HG03521 (cell line): ENCODE measurements at regions not wholly inside any gene's neighbourhood (a gene's known extent, or its start where the extent isn't known, plus 50 kb on each side); places are given as distances from the start of the nearest gene placed in this dataset.
A peak's percentile ranks its signal among the peaks of the same experiment; 100 is the strongest.

Source experiments
- ATAC-seq: cut with Tn5 transposase; IDR thresholded peaks from one replicate; pipeline ENCODE4 v1.9.1; 2021; ENCODE audit warnings: mild to moderate bottlenecking, moderate library complexity; ENCODE audit not compliant: unreplicated experiment

GRCh38 chr12:92089559-92089958 lies 56.1 kb downstream of the BTG1 start:
- ATAC-seq = no peak

- ATAC-seq = no peak
Measured at GRCh38 chr12:92088805-92089204, 56.8 kb downstream of the BTG1 start.

- no peak for ATAC-seq
Measured at GRCh38 chr12:92085736-92086040, 60.0 kb downstream of the BTG1 start.

DNA sequence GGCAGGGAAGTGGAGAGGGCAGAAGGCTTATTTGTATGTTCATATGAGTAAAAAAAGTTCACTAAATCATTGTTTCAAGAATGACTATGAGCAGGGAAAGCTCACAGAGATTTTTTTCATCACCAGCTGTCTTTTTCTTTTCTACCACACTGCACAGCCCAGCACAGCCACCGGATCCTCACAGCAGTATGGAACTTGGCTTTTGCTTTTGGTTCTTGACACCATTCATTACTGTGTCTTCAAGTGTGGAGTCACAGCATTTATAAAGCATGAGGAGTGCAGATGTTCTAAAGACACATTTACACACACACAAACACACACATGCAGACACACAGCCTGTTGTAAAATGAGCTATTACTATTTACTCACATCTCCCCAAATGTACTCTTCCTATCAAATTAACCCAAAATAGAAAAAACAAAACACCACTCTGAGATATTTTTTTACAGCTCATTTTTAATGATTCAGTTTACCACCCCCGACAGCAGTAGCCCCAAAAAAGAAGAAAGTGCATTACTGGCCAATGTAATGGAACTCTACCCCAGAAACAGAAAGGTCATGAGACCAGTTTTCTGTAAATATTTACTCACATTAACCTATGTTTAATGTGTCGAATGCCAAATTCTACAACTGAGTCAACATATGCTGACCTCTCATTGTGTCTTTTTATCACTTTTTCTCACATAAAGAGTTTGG lies 60.5 kb downstream of the BTG1 start:
- ATAC-seq = no peak

DNA sequence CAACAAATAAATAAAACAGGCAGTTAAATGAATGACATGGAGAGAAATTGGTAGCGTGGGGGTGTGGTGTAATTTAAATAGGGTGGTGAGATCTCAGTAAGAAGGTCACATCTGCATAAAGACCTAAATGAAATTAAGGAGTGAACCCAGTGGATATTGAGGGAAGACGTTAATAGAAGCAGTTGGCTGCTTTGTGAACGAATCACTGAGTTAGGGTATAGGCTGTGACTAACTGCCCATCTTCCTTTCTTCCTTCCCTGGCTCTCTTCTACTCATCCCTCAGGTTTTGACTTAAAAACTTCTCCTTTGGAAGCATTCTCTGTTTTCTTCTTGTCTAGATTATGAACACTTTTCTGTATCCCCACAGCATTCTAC lies 64.7 kb downstream of the BTG1 start:
- ATAC-seq = no peak

DNA sequence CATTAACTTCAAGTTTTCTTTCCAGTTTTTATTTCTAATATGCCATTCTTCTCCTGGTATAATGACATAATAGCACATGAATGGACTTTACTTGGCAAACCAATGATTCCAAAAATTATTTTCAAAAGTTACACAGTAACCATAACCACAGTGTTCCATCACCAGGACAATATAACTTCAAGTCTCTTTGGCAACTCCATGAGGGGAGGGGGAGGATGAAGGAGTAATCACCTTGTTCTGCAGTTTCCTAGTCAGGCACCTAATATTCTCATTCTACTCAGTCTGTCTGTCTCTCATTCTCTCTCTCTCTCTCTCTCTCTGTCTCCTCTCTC lies 66.6 kb downstream of the BTG1 start:
- no peak for ATAC-seq

GRCh38 chr12:92078167-92079053 lies 67.2 kb downstream of the BTG1 start:
- ATAC-seq = no peak

DNA sequence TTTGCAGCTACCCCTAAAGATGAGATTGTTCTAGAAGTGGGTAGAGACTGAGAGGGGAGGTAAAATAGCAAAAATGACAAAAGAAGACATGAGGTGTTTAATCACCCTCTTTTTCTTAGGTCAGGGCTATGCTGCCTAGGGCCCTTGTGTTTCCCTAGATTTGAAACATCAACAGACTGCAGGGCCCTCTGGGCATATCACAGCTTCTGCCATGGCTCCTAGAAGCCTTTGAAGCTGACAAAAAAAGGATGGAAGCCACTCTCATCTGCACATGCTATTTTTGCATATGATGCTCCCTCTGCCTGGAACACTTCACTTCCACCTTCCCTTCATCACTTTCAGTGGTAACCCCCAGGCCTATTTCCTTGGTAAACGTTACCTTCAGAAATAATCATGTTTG lies 68.1 kb downstream of the BTG1 start:
- ATAC-seq = no peak

- ATAC-seq = no peak
Measured at GRCh38 chr12:92076101-92076500, 69.5 kb downstream of the BTG1 start.

DNA sequence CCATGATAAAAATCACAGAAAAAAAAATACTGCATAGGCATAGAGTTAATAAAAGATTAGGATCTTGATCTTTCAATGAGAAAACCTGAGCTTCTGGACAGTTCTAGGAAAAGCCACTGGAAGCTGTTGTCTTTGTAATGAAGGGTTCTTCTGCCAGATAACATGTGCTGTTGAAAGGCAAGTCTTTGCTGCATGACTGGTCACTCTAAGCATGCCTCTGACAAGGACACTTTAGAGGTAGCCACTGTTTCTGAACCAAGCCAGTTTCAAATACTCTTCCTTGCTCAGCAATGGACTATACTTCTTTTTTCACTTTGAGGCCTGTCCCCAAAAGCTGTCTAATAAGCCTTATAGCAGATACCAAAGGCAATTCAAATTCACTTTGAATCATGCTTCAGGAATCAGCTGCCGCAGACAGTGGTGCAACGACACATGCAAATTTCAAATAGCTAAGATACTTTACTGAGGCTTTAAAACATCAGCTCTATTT lies 70.2 kb downstream of the BTG1 start:
- ATAC-seq = no peak

DNA sequence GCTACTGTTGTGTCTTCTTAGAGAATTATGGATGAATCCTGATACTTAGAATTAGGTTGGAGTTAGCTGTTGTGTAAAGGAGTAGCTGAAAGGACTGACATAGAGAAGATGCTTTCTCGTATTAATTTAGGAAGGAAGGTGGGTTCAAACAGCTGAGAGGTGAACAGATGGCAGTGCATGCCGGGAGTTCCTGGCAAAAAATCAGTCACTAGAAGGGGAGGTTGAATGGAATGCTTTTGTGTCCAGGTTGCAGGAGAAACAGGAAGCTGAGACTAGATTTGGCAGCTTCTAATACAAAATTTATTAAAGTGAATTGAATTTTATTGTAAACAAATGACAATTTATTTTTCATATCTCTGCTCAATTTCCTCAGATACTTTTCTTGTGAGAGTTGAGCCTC lies 70.8 kb downstream of the BTG1 start:
- no peak for ATAC-seq

DNA sequence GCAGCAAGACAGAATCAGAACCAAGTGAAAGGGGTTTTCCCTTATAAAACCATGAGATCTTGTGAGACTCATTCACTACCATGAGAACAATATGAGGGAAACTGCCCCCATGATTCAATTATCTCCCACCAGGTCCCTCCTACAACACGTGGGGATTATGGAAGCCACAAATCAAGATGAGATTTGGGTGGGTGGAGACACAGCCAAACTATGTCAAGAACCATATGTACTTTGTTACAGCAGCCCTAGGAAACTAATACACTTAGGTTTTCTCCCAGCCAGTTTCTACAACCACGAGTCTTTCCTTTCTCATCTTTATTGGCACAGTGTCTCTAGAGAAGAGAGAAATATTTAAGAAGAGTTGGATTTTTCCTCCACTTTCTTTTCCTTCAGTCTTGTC lies 72.6 kb downstream of the BTG1 start:
- ATAC-seq = no peak

- ATAC-seq = no peak
Measured at GRCh38 chr12:92072112-92072511, 73.5 kb downstream of the BTG1 start.

DNA sequence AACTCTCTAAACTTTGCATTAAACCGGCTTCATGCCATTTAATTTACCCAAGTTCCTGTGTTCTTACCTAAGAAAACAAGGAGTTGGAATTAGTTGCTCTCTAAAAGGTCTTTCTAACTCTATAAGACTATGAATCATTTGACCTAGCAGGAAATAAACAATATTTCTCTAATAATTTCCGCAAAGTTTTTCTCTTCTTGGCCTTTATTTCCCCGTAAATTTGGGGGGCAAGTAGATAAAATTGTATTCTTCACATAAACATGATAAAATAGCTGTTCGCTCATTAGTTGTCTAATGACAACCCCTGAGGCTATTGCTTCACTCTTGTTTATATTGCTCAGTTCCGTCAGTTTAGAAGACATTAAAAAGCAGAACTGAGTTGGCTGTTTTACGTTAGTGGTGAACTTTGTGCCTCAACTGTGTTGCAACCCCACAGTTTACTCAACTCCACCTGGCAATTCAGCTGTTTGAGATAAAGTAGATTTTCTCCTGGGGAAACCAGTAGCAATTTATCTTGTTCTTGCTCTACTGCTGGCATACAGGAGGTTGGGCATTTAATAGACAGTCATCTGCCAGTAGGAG lies 74.7 kb downstream of the BTG1 start:
- ATAC-seq = no peak

DNA sequence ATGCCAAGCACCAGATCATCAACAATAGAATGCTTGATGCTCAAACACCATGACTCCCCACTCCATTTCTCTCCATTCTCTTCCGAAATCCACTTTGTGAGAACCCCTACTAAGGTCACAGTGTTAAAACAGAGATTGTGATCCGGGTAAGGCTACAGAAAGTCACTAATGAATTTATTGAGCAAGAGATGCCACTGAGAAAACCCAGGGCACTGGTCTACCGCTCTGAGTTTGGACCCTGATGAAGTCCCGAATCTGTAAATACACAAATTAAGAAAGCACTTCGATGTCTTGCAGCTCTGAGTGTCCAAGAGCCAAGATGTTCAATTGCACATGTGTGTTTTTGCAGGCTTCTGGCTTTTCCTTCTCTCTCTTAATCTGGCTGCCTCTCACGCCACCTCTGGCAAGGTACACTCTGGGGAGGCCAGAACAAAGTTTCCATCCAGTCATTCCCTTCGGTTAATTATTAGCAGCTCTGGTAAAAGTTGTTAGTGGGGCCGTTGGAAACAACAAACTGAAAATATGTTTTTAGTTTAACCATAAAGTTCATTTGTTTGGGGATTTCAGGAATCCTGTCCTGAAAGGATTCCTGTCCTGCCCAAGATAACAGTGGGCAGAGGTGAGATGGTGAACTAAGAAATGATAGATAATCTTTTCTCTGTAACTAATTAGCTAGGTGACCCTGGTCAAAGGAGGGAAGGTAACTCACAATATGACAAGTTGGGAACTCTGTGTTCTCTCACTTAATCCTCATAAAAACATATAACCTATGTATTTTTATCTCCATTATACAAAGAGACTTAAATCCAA lies 75.4 kb downstream of the BTG1 start:
- ATAC-seq = no peak

- ATAC-seq = no peak
Measured at GRCh38 chr12:92068459-92068858, 77.2 kb downstream of the BTG1 start.

DNA sequence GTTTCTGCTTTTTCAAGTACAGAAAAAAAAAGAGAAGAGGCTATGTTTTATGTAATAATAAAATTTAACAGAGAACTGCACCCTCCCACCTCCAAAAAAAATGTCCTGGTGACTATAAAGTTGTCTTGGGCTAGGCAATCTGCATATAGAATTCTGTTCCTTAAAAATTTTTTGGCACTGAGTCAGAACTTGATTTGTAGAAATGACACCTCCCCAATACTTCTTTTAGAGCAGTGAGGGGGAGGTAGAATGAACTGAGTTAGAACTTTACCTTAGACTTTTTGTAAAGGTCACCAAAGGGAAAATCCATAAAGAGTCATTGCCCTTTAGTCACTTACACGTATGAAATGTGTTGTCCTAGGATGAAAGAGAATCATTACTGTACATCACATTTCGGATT lies 80.0 kb downstream of the BTG1 start:
- ATAC-seq = no peak

DNA sequence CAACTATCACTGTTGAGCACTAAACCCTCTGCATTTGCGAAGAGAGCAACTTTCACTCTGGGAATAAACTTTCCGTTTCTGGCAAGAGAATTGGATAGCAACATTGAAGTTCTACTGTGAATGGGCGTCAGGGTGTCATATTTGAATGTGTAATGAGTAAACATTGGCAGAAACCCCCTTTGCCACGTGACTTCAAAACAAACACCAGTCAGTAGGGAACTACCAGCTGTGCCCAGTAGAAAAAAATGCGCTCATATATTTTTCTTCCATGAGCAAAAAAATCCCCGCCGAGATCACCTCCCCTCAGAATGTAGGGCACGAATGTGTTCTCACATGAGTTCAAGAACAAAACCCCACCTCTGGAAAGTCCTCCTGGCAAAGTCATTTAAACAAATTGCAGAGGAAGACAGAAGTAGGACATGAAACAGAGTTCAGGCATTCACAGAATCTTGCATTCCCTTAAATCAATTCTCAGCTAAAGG lies 80.6 kb downstream of the BTG1 start:
- peak; percentile 77 for ATAC-seq

DNA sequence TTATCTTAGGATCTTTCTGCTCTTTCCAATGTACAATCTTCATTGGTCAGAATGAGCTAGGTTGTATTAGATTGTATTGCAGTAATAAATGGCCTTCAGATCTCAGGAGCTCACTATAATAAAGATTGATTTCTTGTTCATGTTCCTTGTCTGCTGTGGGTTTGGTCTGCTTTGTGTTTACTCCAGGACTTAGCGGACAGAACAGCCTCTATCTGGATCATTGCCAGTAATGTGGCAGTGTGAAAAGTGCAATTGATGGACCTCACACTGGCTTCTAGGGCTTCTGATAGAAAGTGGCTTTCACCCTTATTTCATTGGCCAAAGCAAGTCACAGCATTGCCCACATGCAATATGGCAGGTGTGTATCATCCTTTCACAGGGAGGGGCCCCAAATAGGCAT lies 81.2 kb downstream of the BTG1 start:
- no peak for ATAC-seq

DNA sequence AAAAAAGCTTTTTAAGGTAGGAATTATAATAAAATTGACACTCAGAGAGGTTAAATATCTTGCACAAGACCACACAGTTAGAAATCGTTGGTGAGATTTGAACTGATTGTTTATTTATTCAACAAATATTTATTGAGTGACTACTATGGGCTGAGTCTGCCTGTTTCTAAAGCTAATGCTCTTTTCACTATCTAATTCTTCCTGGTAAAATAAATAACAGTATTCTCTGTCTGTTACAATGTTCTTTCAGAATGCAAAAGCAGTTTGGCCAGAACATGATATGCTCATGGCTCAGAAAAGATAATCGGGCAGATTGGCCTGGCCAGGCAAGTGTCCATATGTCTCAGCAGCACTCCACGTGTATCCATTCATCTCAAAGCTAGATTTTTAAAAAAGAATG lies 82.0 kb downstream of the BTG1 start:
- no peak for ATAC-seq
